Astrocyte (in vitro differentiated cells and primary cell): ENCODE measurements at regions not wholly inside any gene's neighbourhood (a gene's known extent, or its start where the extent isn't known, plus 50 kb on each side); places are given as distances from the start of the nearest gene placed in this dataset.

Experiments used
- CTCF ChIP-seq: IDR thresholded peaks from 2 replicates; pipeline ENCODE4 v1.5.1; 2011; ENCODE audit warnings: low read depth, mild to moderate bottlenecking, inconsistent platforms, low read length, moderate library complexity; ENCODE audit not compliant: insufficient read depth
- EZH2 ChIP-seq: IDR thresholded peaks from 2 replicates; pipeline ENCODE4 v1.6.1; 2012; ENCODE audit warnings: mild to moderate bottlenecking, low read length, inconsistent platforms; ENCODE audit not compliant: insufficient read depth

- TF ChIP-seq CTCF (no peak), EZH2 (no peak)
Observed at GRCh38 chr18:68234676-68235075, 480.2 kb downstream of the TMX3 start.
